ENCODE measurements at regions not wholly inside any gene's neighbourhood (a gene's known extent, or its start where the extent isn't known, plus 50 kb on each side); places are given as distances from the start of the nearest gene placed in this dataset.
"Not testable (repeated sequence)": the region's sequence is repeated elsewhere in the genome, so short reads cannot be mapped to it uniquely, and the experiment has no call there.

- not testable (repeated sequence) for H3K36me3 Mint-ChIP-seq, H3K27ac Mint-ChIP-seq, H3K27me3 Mint-ChIP-seq, H3K4me1 Mint-ChIP-seq, H3K4me3 Mint-ChIP-seq
- H3K9me3 Mint-ChIP-seq: peaks cover 0 to 15% (median 7%) of the 10 kb centered on the region in 3 donors
These were observed 900.2 kb upstream of the WWC1 start for GRCh38 chr5:167391286-167391685.

GRCh38 chr5:167392240-167392639 is 899.2 kb upstream of the WWC1 start:
- no peak overlapping the region for H3K4me3 Mint-ChIP-seq
- no peaks in the 10 kb centered on the region for H3K36me3 Mint-ChIP-seq
- H3K27me3 Mint-ChIP-seq: no peaks in the 10 kb centered on the region
- no peak overlapping the region for H3K27ac Mint-ChIP-seq
- no peaks in the 10 kb centered on the region for H3K4me1 Mint-ChIP-seq
- peaks cover 0 to 11% (median 11%) of the 10 kb centered on the region in 3 donors for H3K9me3 Mint-ChIP-seq

- peaks cover 0 to 10% (median 9%) of the 10 kb centered on the region in 3 donors for H3K9me3 Mint-ChIP-seq
- no peaks in the 10 kb centered on the region for H3K36me3 Mint-ChIP-seq
- H3K27ac Mint-ChIP-seq: no peak overlapping the region
- no peaks in the 10 kb centered on the region for H3K4me1 Mint-ChIP-seq
- no peak overlapping the region for H3K4me3 Mint-ChIP-seq
- no peaks in the 10 kb centered on the region for H3K27me3 Mint-ChIP-seq
These were observed 898.1 kb upstream of the WWC1 start for GRCh38 chr5:167393358-167393757.

- no peaks in the 10 kb centered on the region for H3K27me3 Mint-ChIP-seq
- H3K36me3 Mint-ChIP-seq: no peaks in the 10 kb centered on the region
- H3K4me3 Mint-ChIP-seq: no peak overlapping the region
- H3K9me3 Mint-ChIP-seq: peaks cover 1 to 4% (median 2%) of the 10 kb centered on the region in 3 donors
- H3K27ac Mint-ChIP-seq: no peak overlapping the region
- H3K4me1 Mint-ChIP-seq: no peaks in the 10 kb centered on the region
These were observed 888.8 kb upstream of the WWC1 start for GRCh38 chr5:167402671-167403070.

GRCh38 chr5:167406513-167406912 is 884.9 kb upstream of the WWC1 start:
- no peaks in the 10 kb centered on the region for H3K36me3 Mint-ChIP-seq
- H3K27ac Mint-ChIP-seq: no peak overlapping the region
- peaks cover 0 to 10% (median 2%) of the 10 kb centered on the region in 3 donors for H3K9me3 Mint-ChIP-seq
- H3K4me3 Mint-ChIP-seq: no peak overlapping the region
- no peaks in the 10 kb centered on the region for H3K4me1 Mint-ChIP-seq
- no peaks in the 10 kb centered on the region for H3K27me3 Mint-ChIP-seq

- Mint-ChIP-seq H3K36me3 (no peaks in the 10 kb centered on the region), H3K4me1 (no peaks in the 10 kb centered on the region), H3K9me3 (peaks cover 0 to 16% (median 2%) of the 10 kb centered on the region in 3 donors)
These were observed 878.9 kb upstream of the WWC1 start for GRCh38 chr5:167412556-167412955.

GRCh38 chr5:167413506-167413905 is 877.9 kb upstream of the WWC1 start:
- no peaks in the 10 kb centered on the region for H3K4me1 Mint-ChIP-seq
- H3K4me3 Mint-ChIP-seq: no peak overlapping the region
- H3K9me3 Mint-ChIP-seq: peaks cover 0 to 12% (median 2%) of the 10 kb centered on the region in 3 donors
- H3K27me3 Mint-ChIP-seq: no peaks in the 10 kb centered on the region
- H3K27ac Mint-ChIP-seq: no peak overlapping the region
- H3K36me3 Mint-ChIP-seq: no peaks in the 10 kb centered on the region

More at GRCh38 chr5:167412556-167412955, 878.9 kb upstream of the WWC1 start:
- Mint-ChIP-seq H3K27ac (peak overlapping the region in 1 of 3 donors; percentile 68), H3K27me3 (no peaks in the 10 kb centered on the region), H3K4me3 (no peak overlapping the region)

- peaks cover 0 to 12% (median 2%) of the 10 kb centered on the region in 3 donors for H3K9me3 Mint-ChIP-seq
- no peak overlapping the region for H3K27ac Mint-ChIP-seq
- no peaks in the 10 kb centered on the region for H3K27me3 Mint-ChIP-seq
- H3K36me3 Mint-ChIP-seq: no peaks in the 10 kb centered on the region
- H3K4me3 Mint-ChIP-seq: no peak overlapping the region
- no peaks in the 10 kb centered on the region for H3K4me1 Mint-ChIP-seq
These were observed 876.8 kb upstream of the WWC1 start for GRCh38 chr5:167414611-167415010.

GRCh38 chr5:167415779-167416746 is 875.4 kb upstream of the WWC1 start:
- H3K4me3 Mint-ChIP-seq: no peak overlapping the region
- H3K27ac Mint-ChIP-seq: no peak overlapping the region
- H3K4me1 Mint-ChIP-seq: no peaks in the 10 kb centered on the region
- H3K36me3 Mint-ChIP-seq: no peaks in the 10 kb centered on the region
- peaks cover 0 to 13% (median 2%) of the 10 kb centered on the region in 3 donors for H3K9me3 Mint-ChIP-seq
- H3K27me3 Mint-ChIP-seq: no peaks in the 10 kb centered on the region

- Mint-ChIP-seq H3K9me3 (peaks cover 0 to 10% (median under 1%) of the 10 kb centered on the region in 3 donors), H3K36me3 (no peaks in the 10 kb centered on the region), H3K4me3 (no peak overlapping the region), H3K27me3 (no peaks in the 10 kb centered on the region), H3K4me1 (no peaks in the 10 kb centered on the region), H3K27ac (no peak overlapping the region)
These were observed 873.8 kb upstream of the WWC1 start for GRCh38 chr5:167417662-167418061.

GRCh38 chr5:167425161-167425560 is 866.3 kb upstream of the WWC1 start:
- no peaks in the 10 kb centered on the region for H3K4me1 Mint-ChIP-seq
- no peak overlapping the region for H3K4me3 Mint-ChIP-seq
- H3K9me3 Mint-ChIP-seq: peaks cover 2 to 4% (median 3%) of the 10 kb centered on the region in 3 donors
- H3K27ac Mint-ChIP-seq: no peak overlapping the region
- no peaks in the 10 kb centered on the region for H3K27me3 Mint-ChIP-seq
- no peaks in the 10 kb centered on the region for H3K36me3 Mint-ChIP-seq

GRCh38 chr5:167426501-167426900 is 864.9 kb upstream of the WWC1 start:
- Mint-ChIP-seq H3K9me3 (peaks cover 0 to 3% (median 2%) of the 10 kb centered on the region in 3 donors), H3K27ac (no peak overlapping the region), H3K36me3 (no peaks in the 10 kb centered on the region), H3K27me3 (no peaks in the 10 kb centered on the region), H3K4me3 (no peak overlapping the region), H3K4me1 (no peaks in the 10 kb centered on the region)

- not testable (repeated sequence) for H3K4me1 Mint-ChIP-seq, H3K36me3 Mint-ChIP-seq, H3K27me3 Mint-ChIP-seq, H3K9me3 Mint-ChIP-seq, H3K27ac Mint-ChIP-seq, H3K4me3 Mint-ChIP-seq
These were observed 863.8 kb upstream of the WWC1 start for GRCh38 chr5:167427641-167428040.

GRCh38 chr5:167440846-167441245 is 850.6 kb upstream of the WWC1 start:
- no peaks in the 10 kb centered on the region for H3K4me1 Mint-ChIP-seq
- H3K27me3 Mint-ChIP-seq: no peaks in the 10 kb centered on the region
- no peak overlapping the region for H3K27ac Mint-ChIP-seq
- H3K4me3 Mint-ChIP-seq: no peak overlapping the region
- peaks cover 0 to 12% (median 0%) of the 10 kb centered on the region in 3 donors for H3K9me3 Mint-ChIP-seq
- H3K36me3 Mint-ChIP-seq: no peaks in the 10 kb centered on the region

- no peak overlapping the region for H3K27ac Mint-ChIP-seq
- no peaks in the 10 kb centered on the region for H3K4me1 Mint-ChIP-seq
- H3K4me3 Mint-ChIP-seq: no peak overlapping the region
- H3K27me3 Mint-ChIP-seq: no peaks in the 10 kb centered on the region
- peaks cover 0 to 12% (median 0%) of the 10 kb centered on the region in 3 donors for H3K9me3 Mint-ChIP-seq
- no peaks in the 10 kb centered on the region for H3K36me3 Mint-ChIP-seq
These were observed 848.5 kb upstream of the WWC1 start for GRCh38 chr5:167442922-167443321.

All from IgD-negative memory B cell (primary cell).